ENCODE measurements at regions not wholly inside any gene's neighbourhood (a gene's known extent, or its start where the extent isn't known, plus 50 kb on each side); places are given as distances from the start of the nearest gene placed in this dataset.
"Not testable (repeated sequence)": the region's sequence is repeated elsewhere in the genome, so short reads cannot be mapped to it uniquely, and the experiment has no call there.

GRCh38 chr12:33636930-33637329 is 197.3 kb upstream of the SYT10 start:
- not testable (repeated sequence) for TF ChIP-seq EHF (CRISPR knock-in tag; IDR thresholded peaks at IDR 0.05); CTCF (IDR thresholded peaks at IDR 0.05); KDM1A (IDR thresholded peaks at IDR 0.05; ENCODE audit: low read depth); REST (IDR thresholded peaks at IDR 0.05); EP300 (IDR thresholded peaks at IDR 0.05); RAD21 (conservative IDR thresholded peaks at IDR 0.05 in 1 of 2, IDR thresholded peaks at IDR 0.05 in 1 of 2); USF2 (IDR thresholded peaks at IDR 0.05); MAX (IDR thresholded peaks at IDR 0.05); ESRRA (IDR thresholded peaks at IDR 0.05; ENCODE audit: borderline replicate concordance, low read length); ZSCAN20 (CRISPR knock-in tag; IDR thresholded peaks at IDR 0.05); HDAC2 (IDR thresholded peaks at IDR 0.05); CHD2 (IDR thresholded peaks at IDR 0.05; ENCODE audit: low read length, partially characterized antibody)
- TF ChIP-seq, protein P1, sequence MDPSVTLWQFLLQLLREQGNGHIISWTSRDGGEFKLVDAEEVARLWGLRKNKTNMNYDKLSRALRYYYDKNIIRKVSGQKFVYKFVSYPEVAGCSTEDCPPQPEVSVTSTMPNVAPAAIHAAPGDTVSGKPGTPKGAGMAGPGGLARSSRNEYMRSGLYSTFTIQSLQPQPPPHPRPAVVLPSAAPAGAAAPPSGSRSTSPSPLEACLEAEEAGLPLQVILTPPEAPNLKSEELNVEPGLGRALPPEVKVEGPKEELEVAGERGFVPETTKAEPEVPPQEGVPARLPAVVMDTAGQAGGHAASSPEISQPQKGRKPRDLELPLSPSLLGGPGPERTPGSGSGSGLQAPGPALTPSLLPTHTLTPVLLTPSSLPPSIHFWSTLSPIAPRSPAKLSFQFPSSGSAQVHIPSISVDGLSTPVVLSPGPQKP (IDR thresholded peaks at IDR 0.05; ENCODE audit: low read depth, low read length) = not testable (repeated sequence)
- TF ChIP-seq, protein P2, sequence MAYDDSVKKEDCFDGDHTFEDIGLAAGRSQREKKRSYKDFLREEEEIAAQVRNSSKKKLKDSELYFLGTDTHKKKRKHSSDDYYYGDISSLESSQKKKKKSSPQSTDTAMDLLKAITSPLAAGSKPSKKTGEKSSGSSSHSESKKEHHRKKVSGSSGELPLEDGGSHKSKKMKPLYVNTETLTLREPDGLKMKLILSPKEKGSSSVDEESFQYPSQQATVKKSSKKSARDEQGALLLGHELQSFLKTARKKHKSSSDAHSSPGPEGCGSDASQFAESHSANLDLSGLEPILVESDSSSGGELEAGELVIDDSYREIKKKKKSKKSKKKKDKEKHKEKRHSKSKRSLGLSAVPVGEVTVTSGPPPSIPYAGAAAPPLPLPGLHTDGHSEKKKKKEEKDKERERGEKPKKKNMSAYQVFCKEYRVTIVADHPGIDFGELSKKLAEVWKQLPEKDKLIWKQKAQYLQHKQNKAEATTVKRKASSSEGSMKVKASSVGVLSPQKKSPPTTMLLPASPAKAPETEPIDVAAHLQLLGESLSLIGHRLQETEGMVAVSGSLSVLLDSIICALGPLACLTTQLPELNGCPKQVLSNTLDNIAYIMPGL (CRISPR knock-in tag; IDR thresholded peaks at IDR 0.05; ENCODE audit: borderline replicate concordance) = not testable (repeated sequence)
